ENCODE measurements at regions not wholly inside any gene's neighbourhood (a gene's known extent, or its start where the extent isn't known, plus 50 kb on each side); places are given as distances from the start of the nearest gene placed in this dataset.
"Not testable (repeated sequence)": the region's sequence is repeated elsewhere in the genome, so short reads cannot be mapped to it uniquely, and the experiment has no call there.

DNA sequence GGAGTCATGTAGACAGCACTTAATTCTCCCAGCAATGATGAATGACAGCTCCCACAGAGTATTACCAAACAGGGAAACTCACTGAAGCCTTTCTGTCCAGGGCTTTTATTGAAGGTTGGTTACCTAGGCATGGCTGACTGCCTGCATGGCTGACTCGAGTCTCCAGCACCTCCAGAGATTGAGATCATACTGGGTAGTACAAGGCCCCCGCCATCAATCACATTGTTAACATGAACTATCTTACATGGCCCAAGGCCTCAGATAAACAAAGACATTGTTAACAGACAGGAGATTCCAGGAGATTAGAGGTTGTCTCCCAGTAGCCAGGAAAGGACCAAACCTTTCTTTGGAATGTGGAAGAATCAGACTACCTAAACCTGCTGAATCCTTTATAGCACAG lies 128.3 kb upstream of the LSM14A start:
- DNase-seq: no peak

DNA sequence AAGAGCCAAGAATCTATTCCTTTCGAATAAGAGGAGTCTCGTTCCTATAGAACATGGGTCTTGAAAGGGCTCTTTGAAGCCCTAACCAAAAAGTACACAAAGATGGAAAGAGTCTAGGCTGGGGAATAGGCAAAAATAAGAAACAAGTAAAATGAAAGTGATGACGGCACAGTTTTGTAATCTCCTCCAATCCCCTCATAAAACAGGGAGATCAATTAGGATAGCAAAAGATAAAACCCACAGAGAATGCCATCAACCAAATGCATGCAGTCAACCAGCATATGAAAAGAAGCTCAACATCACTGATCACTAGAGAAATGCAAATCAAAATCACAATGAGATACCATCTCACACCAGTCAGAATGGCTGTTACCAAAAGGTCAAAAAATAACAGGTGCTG lies 122.4 kb upstream of the LSM14A start:
- no peak for DNase-seq

DNA sequence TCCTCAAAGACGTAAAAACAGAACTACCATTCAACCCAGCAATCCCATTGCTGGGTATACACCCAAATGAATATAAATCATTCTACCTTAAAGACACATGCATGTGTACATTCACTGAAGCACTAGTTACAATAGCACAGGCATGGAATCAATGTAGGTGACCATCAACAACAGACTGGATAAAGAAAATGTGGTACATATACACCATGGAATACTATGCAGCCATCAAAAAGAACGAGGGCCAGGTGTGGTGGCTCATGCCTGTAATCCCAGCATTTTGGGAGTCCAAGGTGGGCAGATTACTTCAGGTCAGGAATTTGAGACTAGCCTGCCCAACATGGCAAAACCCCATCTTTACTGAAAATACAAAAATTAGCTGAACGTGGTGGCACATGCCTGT lies 121.9 kb upstream of the LSM14A start:
- not testable (repeated sequence) for DNase-seq

DNA sequence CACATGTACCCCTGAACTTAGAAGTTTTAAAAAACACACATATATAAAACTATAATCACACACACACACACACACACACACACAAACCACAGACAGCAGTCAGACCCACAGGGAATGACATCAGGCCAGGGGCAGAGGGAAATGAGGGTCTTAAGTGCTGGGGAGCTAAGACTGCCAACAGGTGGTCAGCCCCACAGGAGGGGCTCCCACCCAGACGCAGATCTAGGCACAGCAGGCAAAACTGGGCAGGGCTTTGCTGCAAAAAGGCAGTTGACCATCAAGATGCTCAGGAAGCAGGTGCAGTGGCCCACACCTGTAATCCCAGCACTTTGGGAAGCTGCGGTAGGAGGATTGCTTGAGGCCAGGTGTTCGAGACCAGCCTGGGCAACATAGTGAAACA lies 121.0 kb upstream of the LSM14A start:
- DNase-seq: no peak

DNA sequence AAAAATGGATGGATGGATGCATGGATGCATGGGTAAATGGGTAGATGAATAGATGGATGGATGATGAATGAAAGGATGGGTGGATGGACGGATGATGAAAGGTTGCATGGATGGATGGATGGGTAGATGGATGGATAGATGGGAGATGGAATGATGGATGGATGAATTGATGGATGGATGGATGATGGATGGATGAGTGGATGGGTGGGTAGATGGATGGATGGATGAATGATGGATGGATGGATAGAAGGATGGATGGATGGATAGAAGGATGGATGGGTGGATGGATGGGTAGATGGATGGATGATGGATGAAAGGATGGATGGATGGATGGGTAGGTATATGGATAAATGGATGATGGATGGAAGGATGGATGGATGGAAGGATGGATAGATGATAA lies 115.1 kb upstream of the LSM14A start:
- DNase-seq: no peak

DNA sequence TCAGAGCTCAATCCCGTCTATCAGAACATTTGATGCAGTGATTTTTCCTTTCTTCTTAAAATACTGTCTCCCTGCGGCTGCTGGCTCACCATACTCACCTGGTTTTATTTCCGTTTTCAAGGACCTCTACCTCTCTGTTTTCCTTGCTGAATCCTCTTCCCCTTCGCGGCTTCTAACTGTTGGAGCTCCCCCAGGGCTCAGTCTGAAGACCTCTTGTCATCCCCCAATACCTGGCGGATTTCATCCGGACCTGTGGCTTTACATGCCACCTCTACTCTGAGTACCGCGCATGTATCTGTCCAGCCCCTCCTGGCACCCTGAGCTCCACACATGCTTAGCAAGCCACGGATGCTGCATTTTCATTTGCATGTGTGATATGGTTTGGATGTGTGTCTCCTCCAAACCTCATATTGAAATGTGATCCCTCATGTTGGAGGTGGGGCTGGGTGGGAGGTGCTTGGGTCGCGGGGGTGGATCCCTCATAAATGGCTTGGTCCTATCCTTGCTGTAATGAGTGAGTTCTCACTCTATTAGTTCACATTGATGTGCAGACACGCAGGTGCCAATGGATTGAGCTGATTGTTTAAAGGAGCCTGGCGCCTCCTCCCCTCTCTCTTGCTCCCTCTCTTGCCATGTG lies 106.2 kb upstream of the LSM14A start:
- no peak for DNase-seq

DNA sequence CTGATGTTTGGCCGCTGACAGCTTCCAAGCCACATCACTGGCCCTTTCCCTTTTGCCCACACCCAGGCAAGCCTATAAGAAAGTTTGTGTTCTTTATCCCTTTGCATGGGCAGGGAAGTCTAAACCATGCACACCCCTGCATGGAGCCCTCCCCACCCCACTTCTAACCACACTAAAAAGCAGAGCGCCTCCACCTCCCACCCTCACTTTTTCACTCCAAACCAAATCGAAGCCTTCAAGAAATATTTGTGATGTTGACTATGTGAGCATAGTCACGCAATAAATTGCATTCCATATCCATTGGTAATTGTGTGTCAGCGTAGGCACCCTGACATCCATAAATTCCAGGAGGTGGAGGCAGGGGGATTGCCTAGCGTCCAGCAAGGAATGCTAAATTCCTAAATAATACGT lies 104.4 kb upstream of the LSM14A start:
- no peak for DNase-seq

DNA sequence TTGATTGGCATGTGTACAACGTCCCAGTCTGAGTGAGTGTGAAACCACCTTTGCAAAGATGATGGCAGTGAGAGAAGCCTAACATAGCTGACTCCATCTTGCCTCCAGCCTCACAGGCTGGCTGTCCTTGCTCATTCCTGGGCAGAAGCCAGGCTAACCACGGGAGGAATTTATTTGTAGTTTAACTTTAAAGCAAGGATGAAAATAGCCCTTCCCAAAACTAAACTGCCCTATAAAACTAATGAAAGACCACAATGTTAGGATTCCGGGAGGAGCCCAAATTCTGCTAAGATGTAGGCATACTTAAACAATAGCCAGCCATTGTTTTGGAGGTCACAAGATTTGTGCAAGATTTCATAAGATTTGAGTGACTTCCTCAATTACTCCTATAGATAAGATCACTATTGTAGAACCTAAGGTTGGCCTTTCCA lies 96.6 kb upstream of the LSM14A start:
- DNase-seq: no peak

DNA sequence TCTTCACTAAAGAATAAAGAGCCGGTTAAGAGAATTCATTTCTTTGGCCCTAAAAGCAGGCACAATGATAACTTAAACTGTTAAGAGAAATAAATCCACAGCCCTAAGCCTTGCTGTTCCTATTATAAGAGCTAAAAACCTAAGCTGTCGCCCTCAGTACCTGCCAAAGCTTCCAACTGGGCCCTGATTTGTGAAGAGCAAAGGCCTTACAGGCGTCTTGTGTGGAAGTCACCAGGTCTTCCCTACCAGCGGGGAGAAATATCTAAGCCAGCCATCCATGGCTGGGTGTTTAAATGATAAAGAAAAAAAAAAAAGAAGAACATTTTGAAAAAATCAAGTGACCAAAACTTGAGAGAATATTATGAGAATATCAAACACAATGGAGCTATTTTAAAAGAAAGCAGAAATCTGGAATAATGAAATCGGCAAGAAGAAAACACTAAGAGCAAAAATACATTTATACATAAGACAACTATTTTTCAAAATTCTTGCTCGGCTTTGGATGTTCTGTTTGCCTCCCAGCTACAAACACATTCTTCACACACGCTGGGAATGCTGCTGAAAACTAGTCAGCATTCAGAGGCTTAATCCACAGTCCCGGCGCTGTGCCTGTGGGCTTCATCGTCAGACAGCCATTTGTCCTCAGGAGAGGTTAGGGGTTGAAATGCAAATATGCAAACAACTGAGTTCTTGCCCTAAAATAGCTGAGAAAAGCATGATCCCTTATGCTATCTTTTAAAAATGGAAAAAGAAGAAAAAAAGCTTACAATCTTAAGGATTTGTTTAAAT lies 89.8 kb upstream of the LSM14A start:
- DNase-seq: no peak

DNA sequence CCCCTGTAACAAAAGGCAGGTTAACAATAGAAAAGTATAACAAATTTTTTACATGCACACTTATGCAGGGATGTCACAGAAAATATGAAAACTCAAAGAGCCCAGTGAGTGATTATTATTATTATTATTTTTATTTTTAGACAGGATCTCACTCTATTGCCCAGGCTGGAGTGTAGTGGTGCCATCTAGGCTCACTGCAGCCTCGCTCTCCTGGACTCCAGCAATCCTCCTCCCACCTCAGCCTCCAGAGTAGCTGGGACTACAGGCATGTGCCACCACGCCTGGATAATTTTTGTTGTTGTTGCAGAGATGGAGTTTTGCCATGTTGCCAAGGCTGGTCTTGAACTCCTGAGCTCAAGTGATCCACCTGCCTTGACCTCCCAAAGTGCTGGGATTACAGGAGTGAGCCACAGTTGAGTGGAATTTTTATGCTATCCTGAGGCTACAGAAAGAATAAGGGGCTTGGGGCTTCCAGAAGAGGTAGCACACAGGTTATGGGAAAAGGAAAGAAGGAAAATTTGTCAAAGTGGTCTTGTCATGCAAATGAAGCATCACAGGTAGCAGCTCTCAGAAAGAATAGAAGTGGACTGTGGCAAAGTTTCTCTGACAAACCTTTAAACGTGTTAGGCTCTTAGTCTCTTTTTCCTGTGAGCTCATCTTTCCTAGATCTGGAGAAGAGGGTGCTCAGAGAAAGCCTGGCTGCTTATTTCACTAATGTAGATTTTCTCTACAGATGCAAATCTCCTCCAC lies 87.7 kb upstream of the LSM14A start:
- no peak for DNase-seq

DNA sequence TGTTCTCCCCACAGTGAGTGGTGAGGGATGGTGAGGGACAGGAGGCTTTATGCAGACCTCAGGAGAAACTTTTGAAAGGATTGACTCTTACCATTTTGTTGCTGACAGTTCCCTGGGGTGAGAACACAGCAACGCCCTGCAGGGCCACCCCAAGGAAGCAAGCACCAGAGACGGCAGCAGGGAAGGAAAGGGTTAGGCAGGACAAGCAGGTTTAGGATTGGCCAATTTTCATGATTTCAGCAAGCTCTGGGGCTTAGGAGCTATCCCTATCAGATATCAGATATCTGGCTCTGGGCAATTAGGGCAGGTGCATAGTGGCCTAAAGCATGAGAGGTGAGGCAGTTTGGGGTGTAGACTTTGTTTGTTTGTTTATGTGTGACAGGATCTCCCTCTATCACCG lies 87.0 kb upstream of the LSM14A start:
- no peak for DNase-seq

DNA sequence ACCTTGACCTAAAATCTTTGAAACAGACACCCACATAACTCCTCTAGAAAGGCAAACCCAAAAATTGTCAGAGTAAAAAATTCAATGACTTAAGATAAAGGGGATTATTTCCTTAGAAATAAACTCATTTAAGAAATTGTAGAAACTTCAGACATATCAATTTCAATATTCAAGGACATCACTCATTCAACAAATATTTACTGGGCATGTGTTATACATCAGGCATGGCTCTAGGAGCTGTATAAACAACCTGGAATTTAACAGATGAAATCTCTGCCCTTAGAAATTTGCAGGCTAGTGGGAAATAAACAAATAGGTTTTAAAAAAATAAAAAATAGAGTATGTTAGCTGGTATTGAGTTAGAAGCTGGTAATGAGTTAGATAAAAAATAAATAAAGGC lies 84.0 kb upstream of the LSM14A start:
- DNase-seq: no peak

DNA sequence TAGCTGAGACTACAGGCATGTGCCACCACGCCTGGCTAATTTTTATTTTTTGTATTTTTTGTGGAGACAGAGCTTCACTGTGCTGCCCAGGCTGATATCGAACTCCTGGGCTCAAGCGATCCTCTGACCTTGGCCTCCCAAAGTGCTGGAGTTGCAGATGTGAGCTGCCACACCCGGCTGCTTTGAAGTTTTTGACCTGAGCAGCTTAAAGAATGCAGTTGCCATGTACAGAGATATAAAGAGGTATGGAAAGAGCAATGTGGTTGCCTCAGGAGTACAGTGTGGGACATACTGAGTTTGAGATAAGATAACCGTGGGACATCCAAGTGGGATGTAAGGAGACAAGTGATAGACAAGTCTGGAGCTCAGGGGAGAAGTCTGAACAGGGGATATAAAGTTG lies 82.7 kb upstream of the LSM14A start:
- DNase-seq: no peak

DNA sequence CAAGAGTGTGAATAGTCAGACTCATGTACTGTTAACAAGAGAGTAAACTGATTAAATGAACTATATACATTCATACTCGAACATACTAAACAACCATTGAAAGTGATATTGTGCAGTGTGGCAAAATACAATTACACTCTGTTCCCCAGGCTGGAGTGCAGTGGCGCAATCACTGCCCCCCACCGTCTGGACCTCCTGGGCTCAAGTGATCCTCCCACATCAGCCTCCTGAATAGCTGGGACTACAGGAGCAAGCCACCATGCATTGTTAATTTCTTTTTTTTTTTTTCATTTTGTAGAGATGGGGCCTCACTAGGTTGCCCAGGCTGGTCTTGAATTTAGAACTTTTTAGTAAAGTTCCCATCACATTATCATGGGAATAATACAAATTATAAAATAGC lies 77.3 kb upstream of the LSM14A start:
- no peak for DNase-seq

DNA sequence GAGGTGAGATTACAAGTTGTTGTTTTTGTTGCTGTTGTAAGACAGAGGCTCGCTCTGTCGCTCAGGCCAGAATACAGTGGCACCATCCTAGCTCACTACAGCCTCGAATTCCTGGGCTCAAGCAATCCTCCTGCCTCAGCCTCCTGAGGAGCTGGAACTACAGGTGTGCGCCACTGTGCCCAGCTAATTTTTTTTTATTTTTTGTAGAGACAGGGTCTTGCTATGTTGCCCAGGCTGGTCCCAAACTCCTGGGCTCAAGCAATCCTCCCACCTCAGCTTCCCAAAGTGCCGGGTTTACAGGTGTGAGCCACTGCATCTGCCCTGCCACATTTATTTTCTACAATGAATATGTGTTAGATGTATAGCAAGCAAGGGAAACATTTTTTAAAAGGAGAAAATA lies 76.9 kb upstream of the LSM14A start:
- DNase-seq: not testable (repeated sequence)

DNA sequence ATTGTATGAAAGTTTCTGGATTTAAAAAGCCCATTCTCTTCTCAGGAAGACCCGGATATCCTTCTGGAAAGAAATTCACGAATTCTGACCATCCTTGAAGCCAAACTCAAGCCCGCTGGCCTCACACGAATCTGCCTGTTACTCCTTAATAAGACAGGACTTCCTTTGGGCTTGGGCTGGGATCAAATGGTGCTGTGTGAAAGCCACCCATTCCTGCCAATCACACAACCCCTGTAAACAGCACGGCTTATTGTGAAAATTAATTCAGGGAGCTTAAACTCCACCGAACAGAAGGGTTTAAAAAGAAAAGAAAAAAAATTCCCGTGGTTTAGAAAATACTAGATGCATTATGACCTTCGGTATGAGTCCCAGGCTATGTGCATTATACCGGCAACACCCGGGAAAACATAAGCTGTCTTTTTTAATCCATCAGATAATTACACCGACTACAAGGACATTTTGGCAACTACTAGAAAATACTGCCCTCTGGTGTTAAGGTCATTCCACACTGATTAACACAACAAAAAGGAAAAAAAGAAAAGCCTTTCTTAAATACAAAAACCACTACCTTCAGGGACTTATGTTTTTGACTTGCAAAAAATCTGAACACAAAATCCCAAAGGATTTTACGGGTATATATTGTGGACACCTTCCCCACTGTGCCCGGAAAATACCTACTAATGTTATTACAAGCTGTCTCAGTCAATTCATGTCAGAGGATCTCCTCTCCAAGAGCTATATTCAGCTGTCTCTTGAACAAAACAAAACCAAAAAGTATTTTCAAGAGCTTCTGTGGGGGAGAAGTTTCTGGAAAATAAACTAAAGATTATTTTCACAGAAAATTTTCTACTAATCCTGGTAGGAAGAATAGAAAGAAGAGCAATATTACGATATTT lies 76.0 kb upstream of the LSM14A start:
- DNase-seq: no peak

DNA sequence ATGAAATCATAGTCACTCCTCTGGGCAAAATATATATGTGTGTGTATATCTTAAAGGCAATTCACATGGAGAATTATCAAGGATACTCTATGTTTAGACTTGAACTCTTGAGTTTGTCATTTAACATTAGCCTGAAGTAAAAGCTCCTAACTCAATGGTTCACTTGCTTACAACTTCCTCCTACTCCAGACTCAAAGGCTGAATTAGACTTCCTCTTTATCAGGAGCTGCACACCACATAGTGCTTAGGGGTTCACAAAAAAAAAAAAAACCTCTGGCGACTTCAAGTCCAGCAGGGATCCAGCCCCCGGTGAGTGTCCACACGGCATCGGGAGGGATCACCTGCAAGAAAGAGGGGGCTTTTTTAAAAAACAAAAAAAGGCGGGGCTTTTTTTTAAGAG lies 68.2 kb upstream of the LSM14A start:
- no peak for DNase-seq

DNA sequence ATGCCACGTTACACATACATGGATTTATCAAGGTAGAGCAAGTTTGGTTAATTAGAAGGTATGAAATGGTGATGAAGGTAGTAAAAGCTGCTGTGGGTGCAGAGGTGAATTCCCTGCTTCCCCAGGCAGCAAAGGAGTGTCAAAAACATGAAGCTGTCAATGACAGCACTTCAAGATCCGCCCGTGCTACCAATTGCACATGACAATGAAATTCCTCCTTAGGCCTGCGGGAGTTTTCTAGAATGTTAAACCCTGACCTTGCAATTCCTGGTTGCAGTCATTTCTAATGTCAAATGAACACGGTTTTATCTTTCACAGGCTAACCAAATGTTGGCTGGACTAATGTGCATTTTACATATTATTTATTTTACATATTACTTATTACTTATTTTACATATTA lies 67.7 kb upstream of the LSM14A start:
- DNase-seq: no peak

DNA sequence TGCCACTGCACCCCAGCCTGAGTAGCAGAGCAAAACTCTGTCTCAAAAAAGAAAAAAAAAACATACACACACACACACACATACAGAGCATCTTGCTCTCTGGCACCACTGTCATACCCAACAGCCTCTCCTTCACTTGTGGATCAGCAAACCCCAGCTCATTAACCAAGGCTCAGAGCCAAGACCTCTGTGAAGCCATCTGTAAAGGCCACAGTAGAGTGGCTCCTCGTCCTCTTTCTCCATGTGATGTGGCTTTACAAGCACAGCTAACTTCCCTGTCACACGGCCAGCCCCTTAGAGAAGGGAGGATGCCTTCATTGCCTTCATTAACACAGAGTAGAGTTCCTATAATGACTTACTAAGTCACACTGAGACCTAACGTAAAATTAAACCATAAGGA lies 62.7 kb upstream of the LSM14A start:
- no peak for DNase-seq

DNA sequence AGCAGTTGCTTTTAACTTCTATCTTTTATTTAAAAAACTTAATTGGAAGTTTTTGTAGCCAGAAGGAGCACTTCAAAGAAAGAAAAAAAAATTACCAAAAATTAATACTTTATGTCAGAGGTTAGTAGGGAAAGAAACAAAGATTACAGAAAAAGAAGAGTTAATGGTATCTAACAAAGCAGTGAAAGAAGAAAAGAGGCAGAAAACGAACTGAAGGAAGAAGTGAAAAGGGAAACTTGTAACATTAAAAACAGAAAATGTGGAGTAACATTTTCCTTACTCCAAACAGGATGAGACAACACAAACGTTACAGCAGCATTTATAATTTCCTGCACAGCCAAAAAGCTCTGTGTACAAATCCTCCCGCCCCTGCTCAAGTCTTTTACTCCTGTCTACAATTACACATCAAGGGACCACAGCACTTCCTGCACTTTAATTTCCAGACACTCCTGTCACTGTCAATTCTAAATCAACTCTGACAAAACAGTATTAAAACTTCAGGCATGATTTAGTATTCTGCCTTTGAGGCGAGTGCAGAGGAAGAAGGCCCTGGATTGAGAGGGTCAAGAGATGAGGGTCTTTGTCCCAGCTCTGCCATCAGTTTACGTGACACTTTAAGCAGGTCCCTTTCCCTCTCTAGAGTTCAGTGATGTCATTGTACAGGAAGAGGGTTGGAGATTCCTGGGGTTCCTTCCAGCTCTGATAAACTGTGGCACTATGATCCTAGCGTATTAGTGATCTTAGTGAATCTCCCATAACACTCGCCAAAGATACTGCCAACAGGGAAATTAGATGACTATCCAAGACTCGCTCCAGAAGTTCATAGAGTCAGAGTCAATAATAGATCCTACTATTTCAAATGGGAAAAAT lies 53.2 kb upstream of the LSM14A start:
- DNase-seq: no peak

DNA sequence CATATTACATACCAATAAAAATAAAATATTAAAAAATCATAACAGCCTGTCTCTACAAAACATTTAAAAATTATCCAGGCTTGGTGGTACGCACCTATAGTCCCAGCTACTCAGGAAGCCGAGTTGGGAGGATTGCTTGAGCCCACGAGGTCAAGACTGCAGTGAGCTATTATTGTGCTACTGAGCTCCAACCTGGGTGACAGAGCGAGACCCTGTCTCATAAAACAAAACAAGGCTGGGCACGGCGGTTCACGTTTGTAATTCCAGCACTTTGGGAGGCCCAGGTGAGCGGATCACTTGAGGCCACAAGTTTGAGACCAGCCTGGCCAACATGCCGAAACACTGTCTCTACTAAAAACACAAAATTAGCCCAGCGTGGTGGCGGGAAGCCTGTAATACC lies 52.2 kb upstream of the LSM14A start:
- DNase-seq: no peak
